Kidney epithelial cell (primary cell): ENCODE measurements at regions not wholly inside any gene's neighbourhood (a gene's known extent, or its start where the extent isn't known, plus 50 kb on each side); places are given as distances from the start of the nearest gene placed in this dataset.
"Not testable (repeated sequence)": the region's sequence is repeated elsewhere in the genome, so short reads cannot be mapped to it uniquely, and the experiment has no call there.

Source experiments
- DNase-seq: peaks from one replicate; pipeline ENCODE4 v3.0.0-alpha.2; 2010; ENCODE audit warnings: low read depth
- H3K27me3 ChIP-seq: 2 replicates; pipeline ENCODE4 v1.6.0; 2011; ENCODE audit warnings: low read length; ENCODE audit not compliant: control insufficient read depth, insufficient read depth
- H3K36me3 ChIP-seq: 2 replicates; pipeline ENCODE4 v1.5.1; 2011; ENCODE audit warnings: low read length; ENCODE audit not compliant: control insufficient read depth, insufficient read depth
- H3K4me3 ChIP-seq: 2 replicates; pipeline ENCODE4 v1.5.1; 2011; ENCODE audit warnings: low read depth, mild to moderate bottlenecking, control low read depth, low read length
- TF ChIP-seq, protein P1 (sequence below): IDR thresholded peaks from 2 replicates; pipeline ENCODE4 v1.5.1; 2011; ENCODE audit warnings: mild to moderate bottlenecking, moderate library complexity, low read length, control low read depth, inconsistent platforms; ENCODE audit not compliant: insufficient read depth, poor library complexity, severe bottlenecking

DNA sequence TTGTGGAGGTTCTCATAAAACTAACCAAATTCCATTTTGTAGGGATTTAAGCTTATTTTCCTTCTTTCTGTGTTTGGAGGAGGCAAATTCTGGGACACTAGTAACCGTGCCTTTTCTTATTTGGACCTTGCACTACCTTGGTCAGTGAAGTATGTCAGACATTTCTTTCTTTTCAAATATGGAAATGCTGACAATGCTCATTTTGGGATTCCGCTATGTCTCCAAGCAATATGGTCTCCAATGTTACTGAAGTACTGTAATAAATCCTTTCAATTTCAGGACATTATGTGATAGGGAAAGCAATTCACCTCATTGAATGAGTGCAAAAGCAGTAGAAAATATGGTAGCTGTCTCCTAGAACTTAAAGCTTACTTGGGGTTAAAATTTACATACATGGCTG lies 372.3 kb downstream of the HLX start:
- no peak for DNase-seq
- Histone ChIP-seq H3K27me3 (no peaks in the 10 kb centered on the region), H3K36me3 (no peaks in the 10 kb centered on the region), H3K4me3 (no peak overlapping the region)
- TF ChIP-seq, protein P1, sequence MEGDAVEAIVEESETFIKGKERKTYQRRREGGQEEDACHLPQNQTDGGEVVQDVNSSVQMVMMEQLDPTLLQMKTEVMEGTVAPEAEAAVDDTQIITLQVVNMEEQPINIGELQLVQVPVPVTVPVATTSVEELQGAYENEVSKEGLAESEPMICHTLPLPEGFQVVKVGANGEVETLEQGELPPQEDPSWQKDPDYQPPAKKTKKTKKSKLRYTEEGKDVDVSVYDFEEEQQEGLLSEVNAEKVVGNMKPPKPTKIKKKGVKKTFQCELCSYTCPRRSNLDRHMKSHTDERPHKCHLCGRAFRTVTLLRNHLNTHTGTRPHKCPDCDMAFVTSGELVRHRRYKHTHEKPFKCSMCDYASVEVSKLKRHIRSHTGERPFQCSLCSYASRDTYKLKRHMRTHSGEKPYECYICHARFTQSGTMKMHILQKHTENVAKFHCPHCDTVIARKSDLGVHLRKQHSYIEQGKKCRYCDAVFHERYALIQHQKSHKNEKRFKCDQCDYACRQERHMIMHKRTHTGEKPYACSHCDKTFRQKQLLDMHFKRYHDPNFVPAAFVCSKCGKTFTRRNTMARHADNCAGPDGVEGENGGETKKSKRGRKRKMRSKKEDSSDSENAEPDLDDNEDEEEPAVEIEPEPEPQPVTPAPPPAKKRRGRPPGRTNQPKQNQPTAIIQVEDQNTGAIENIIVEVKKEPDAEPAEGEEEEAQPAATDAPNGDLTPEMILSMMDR: no peak

DNA sequence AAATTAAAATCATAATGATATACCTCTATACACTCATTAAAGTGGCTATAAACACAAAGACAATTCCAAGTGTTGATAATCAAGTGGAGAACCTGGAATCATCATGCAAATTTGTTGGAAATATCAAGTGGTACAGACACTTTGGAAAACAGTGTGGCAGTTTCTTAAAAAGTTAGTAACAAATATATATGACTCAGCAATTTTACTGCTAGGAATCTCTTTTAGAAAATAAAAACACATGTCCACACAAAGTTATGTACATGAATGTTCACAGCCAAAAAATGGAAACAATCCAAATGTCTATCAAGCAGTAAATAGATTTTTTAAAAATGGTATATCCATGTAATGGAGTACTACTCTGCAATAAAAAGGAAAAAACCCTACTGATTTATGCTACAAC lies 375.6 kb downstream of the HLX start:
- DNase-seq: no peak
- TF ChIP-seq, protein P1: no peak
- H3K4me3 ChIP-seq: no peak overlapping the region
- no peaks in the 10 kb centered on the region for H3K27me3 ChIP-seq
- no peaks in the 10 kb centered on the region for H3K36me3 ChIP-seq

DNA sequence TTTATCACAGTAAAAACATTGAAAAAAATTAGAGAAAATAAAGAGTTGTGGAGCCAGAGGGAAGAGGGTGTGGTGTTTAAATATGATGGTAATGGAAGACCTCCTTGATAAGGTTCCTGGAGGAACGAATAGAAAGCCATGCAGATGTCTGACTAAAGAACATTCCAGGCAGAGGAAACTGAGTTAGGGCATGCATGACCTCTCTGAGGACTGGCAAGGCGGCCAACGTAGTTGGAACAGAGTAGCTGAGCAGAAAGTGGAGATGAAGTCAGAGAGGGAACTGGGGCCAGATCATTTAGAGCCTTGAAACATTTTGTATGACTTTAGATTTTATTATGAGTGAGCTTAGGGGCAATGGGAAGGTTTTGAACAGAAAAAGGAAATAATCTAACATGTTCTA lies 377.5 kb downstream of the HLX start:
- TF ChIP-seq, protein P1: no peak
- DNase-seq: no peak
- Histone ChIP-seq H3K36me3 (no peaks in the 10 kb centered on the region), H3K27me3 (no peaks in the 10 kb centered on the region), H3K4me3 (no peak overlapping the region)

DNA sequence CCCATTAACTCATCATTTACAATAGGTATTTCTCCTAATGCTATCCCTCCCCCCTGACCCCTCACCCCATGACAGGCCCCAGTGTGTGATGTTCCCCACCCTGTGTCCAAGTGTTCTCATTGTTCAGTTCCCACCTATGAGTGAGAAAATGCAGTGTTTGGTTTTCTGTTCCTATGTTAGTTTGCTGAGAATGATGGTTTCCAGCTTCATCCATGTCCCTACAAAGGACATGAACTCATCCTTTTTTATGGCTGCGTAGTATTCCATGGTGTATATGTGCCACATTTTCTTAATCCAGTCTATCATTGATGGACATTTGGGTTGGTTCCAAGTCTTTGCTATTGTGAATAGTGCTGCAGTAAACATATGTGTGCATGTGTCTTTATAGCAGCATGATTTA lies 378.3 kb downstream of the HLX start:
- DNase-seq, H3K36me3 ChIP-seq, H3K4me3 ChIP-seq, H3K27me3 ChIP-seq: not testable (repeated sequence)

DNA sequence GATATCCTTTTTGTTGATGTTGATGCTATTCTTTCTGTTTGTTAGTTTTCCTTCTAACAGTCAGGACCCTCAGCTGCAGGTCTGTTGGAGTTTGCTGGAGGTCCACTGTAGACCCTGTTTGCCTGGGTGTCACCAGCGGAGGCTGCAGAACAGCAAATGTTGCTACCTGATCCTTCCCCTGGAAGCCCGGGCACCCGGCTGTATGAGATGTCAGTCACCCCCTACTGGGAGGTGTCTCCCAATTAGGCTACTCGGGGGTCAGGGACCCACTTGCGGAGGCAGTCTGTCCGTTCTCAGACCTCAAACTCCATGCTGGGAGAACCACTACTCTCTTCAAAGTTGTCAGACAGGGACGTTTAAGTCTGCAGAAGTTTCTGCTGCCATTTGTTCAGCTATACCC lies 383.4 kb downstream of the HLX start:
- not testable (repeated sequence) for H3K4me3 ChIP-seq, DNase-seq, H3K27me3 ChIP-seq, H3K36me3 ChIP-seq

DNA sequence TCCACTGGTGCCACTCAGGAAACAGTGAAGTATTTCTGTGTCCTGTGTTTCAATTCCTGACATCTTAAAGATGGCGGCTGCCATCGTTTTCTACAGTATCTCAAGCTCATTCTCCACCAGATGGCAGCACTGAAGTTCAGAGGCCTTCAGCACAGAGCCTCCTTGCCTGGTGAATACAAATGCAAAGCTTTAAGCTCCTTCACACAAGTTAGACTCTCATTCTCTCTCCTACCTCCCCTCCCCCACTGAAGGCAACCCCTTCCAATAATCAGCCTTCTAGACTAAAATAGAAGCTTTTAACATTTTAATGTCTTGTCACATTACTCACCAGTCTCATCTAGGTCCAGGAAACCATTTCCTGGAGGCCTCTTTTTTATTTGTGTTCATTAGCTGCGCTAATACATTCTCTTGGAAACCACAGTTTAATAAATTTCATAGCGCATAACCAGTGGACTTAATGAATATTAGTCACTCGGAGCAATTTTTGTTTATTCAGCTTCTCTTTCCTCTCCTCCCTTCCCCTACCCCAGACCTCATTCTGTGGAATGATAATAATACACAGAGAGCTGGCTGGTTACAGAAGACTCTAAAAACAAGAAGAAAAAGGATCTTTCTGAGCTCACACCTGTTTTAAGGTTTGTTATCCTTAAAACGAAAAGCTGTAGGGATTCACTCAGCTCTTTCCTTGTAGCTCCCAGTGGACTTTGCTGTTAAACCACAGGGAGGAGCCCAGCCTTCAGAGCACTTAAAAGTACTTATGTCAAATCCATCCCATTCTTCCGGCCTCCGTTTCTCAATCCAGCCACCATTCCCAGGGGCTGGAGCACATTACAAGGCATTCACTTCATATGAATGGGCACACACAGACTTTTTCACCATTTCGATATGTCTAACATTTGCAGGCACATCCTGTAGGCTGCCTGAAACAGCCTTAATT lies 384.9 kb downstream of the HLX start:
- no peaks in the 10 kb centered on the region for H3K36me3 ChIP-seq
- H3K4me3 ChIP-seq: no peak overlapping the region
- no peaks in the 10 kb centered on the region for H3K27me3 ChIP-seq
- TF ChIP-seq, protein P1: peak; percentile 48
- peak; percentile 59 for DNase-seq

DNA sequence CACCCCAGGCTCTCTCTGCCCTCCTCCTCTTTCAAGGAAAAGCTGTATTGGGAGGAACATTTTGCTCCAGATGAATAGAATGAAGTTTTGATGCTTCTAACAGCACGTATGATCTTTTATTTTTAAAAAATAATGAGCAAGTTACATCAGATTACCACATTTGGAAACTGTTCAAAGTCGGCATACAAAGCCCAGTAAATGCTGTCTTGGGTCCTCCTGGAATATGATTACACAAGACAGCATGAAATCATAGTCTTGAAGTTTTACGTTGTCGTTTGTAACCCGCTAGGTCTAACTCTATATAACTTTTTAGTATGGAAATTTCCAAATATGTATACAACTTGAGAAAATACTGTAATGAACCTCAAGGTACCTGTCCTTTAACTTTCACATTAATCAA lies 385.6 kb downstream of the HLX start:
- no peaks in the 10 kb centered on the region for H3K36me3 ChIP-seq
- no peak overlapping the region for H3K4me3 ChIP-seq
- TF ChIP-seq, protein P1: no peak
- DNase-seq: no peak
- H3K27me3 ChIP-seq: no peaks in the 10 kb centered on the region
